NT2/D1 (cell line): ENCODE measurements at regions not wholly inside any gene's neighbourhood (a gene's known extent, or its start where the extent isn't known, plus 50 kb on each side); places are given as distances from the start of the nearest gene placed in this dataset.

Experiments used
- YY1 ChIP-seq: IDR thresholded peaks from 2 replicates; pipeline ENCODE4 v1.6.1; 2011; ENCODE audit not compliant: insufficient read length, insufficient read depth
- ZNF274 ChIP-seq: IDR thresholded peaks from 2 replicates; pipeline ENCODE4 v1.6.1; 2011; ENCODE audit warnings: mild to moderate bottlenecking, low read depth, low read length

GRCh38 chr4:26241179-26241578, 79.6 kb upstream of the RBPJ start:
- no peak for TF ChIP-seq ZNF274
- TF ChIP-seq YY1 = no peak
